Activated T-helper 1 cell treated with Interleukin-2 at 50 U/mL for 16 hours (primary cell): ENCODE measurements at regions not wholly inside any gene's neighbourhood (a gene's known extent, or its start where the extent isn't known, plus 50 kb on each side); places are given as distances from the start of the nearest gene placed in this dataset.
"Not testable (repeated sequence)": the region's sequence is repeated elsewhere in the genome, so short reads cannot be mapped to it uniquely, and the experiment has no call there.

Experiments used
- DNase-seq: peaks from one replicate; pipeline ENCODE4 v3.0.0-alpha.2; 2020; ENCODE audit warnings: low read depth

- DNase-seq = no peak
Observed at GRCh38 chr12:67082221-67082620, 186.9 kb upstream of the CAND1 start.

GRCh38 chr12:67085699-67086098 is 183.5 kb upstream of the CAND1 start:
- no peak for DNase-seq

GRCh38 chr12:67086116-67086515 is 183.0 kb upstream of the CAND1 start:
- no peak for DNase-seq

- no peak for DNase-seq
Observed at GRCh38 chr12:67088401-67089118, 180.6 kb upstream of the CAND1 start.

GRCh38 chr12:67091204-67091603 is 178.0 kb upstream of the CAND1 start:
- no peak for DNase-seq

GRCh38 chr12:67091678-67092077 is 177.5 kb upstream of the CAND1 start:
- DNase-seq = no peak

GRCh38 chr12:67092934-67093333 is 176.2 kb upstream of the CAND1 start:
- DNase-seq = not testable (repeated sequence)

GRCh38 chr12:67096533-67097318 is 172.4 kb upstream of the CAND1 start:
- no peak for DNase-seq

- DNase-seq = no peak
Observed at GRCh38 chr12:67099858-67100257, 169.3 kb upstream of the CAND1 start.

- DNase-seq = no peak
Observed at GRCh38 chr12:67103521-67103920, 165.6 kb upstream of the CAND1 start.

GRCh38 chr12:67107235-67107634 is 161.9 kb upstream of the CAND1 start:
- DNase-seq = no peak

- no peak for DNase-seq
Observed at GRCh38 chr12:67107751-67108269, 161.3 kb upstream of the CAND1 start.

- not testable (repeated sequence) for DNase-seq
Observed at GRCh38 chr12:67110345-67110744, 158.8 kb upstream of the CAND1 start.

- DNase-seq = no peak
Observed at GRCh38 chr12:67111182-67111581, 158.0 kb upstream of the CAND1 start.

- DNase-seq = no peak
Observed at GRCh38 chr12:67112586-67112985, 156.6 kb upstream of the CAND1 start.

- no peak for DNase-seq
Observed at GRCh38 chr12:67116134-67116533, 153.0 kb upstream of the CAND1 start.

GRCh38 chr12:67122584-67122983 is 146.6 kb upstream of the CAND1 start:
- DNase-seq = no peak

- no peak for DNase-seq
Observed at GRCh38 chr12:67137256-67137655, 131.9 kb upstream of the CAND1 start.

- no peak for DNase-seq
Observed at GRCh38 chr12:67141296-67142018, 127.7 kb upstream of the CAND1 start.

GRCh38 chr12:67145692-67146091 is 123.5 kb upstream of the CAND1 start:
- no peak for DNase-seq

GRCh38 chr12:67147030-67147429 is 122.1 kb upstream of the CAND1 start:
- no peak for DNase-seq

GRCh38 chr12:67147447-67147846 is 121.7 kb upstream of the CAND1 start:
- DNase-seq = no peak

GRCh38 chr12:67148265-67148664 is 120.9 kb upstream of the CAND1 start:
- DNase-seq = no peak
